Skeletal muscle satellite cell (primary cell): ENCODE measurements at regions not wholly inside any gene's neighbourhood (a gene's known extent, or its start where the extent isn't known, plus 50 kb on each side); places are given as distances from the start of the nearest gene placed in this dataset.

Experiments used
- H3K27me3 ChIP-seq: 2 replicates; pipeline ENCODE4 v1.7.0; 2013; ENCODE audit warnings: low read length; ENCODE audit not compliant: control insufficient read depth, insufficient read depth
- H3K36me3 ChIP-seq: 2 replicates; pipeline ENCODE4 v1.7.0; 2013; ENCODE audit warnings: mild to moderate bottlenecking, control low read depth, low read length; ENCODE audit not compliant: insufficient read depth
- H3K4me1 ChIP-seq: 2 replicates; pipeline ENCODE4 v1.7.0; 2013; ENCODE audit warnings: low read length; ENCODE audit not compliant: control insufficient read depth, insufficient read depth
- H3K4me2 ChIP-seq: 2 replicates; pipeline ENCODE4 v1.7.0; 2013; ENCODE audit warnings: mild to moderate bottlenecking, low read length
- H3K4me3 ChIP-seq: 2 replicates; pipeline ENCODE4 v1.7.0; 2013; ENCODE audit warnings: low read length
- H3K9ac ChIP-seq: 2 replicates; pipeline ENCODE4 v1.7.0; 2013; ENCODE audit warnings: mild to moderate bottlenecking, low read depth, low read length, moderate library complexity
- H3K9me3 ChIP-seq: replicated peaks from 2 replicates; pipeline ENCODE4 v1.7.0; 2013; ENCODE audit warnings: mild to moderate bottlenecking, control low read depth, low read length

DNA sequence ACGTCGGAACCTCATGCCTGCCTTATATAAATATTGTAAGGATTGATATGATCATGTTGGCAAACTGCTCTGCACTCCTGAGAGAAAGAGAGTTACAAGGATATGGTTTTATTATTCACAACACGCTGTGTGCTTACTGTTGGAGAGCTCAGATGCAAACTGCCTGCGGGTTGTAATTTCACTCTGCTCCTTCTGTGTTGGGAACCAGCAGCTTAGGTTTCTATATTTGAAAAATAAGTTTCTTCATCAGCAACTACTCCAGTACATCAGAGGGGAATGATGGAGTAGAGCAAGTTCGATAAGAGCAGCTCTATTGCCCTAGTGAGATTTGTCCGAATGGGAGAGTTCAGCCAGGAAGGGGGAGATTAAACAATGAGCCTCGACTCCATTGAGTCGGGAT is 106.9 kb upstream of the UBL3 start:
- H3K4me1 ChIP-seq, result no peaks in the 10 kb centered on the region
- H3K4me3 ChIP-seq, result no peak overlapping the region
- H3K9ac ChIP-seq, result no peak overlapping the region
- no peaks in the 10 kb centered on the region for H3K36me3 ChIP-seq
- H3K9me3 ChIP-seq, result no peaks in the 10 kb centered on the region
- H3K4me2 ChIP-seq, result no peak overlapping the region
- H3K27me3 ChIP-seq, result peaks cover 63% of the 10 kb centered on the region

DNA sequence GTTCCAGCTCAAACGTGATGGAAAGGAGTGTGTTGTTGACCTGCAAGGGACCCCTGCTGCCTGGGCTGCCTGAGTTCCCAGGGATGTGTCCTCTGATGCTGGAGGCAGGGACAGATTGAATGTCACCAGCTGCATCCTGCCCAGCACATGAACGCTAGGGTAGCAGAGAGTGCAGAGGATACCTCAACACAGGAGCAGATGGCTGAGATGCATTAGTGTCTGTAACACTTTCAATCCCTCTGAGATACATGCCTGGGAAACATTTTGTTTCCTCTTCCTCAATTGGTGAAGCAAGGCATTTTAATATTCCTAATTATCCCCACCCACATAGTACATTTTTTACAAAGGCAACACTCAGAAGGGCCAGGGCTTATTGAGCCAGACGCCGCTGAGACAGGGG is 106.4 kb upstream of the UBL3 start:
- no peak overlapping the region for H3K4me2 ChIP-seq
- H3K4me3 ChIP-seq, result no peak overlapping the region
- H3K36me3 ChIP-seq, result no peaks in the 10 kb centered on the region
- no peaks in the 10 kb centered on the region for H3K9me3 ChIP-seq
- H3K27me3 ChIP-seq, result peaks cover 63% of the 10 kb centered on the region
- no peak overlapping the region for H3K9ac ChIP-seq
- H3K4me1 ChIP-seq, result no peaks in the 10 kb centered on the region

DNA sequence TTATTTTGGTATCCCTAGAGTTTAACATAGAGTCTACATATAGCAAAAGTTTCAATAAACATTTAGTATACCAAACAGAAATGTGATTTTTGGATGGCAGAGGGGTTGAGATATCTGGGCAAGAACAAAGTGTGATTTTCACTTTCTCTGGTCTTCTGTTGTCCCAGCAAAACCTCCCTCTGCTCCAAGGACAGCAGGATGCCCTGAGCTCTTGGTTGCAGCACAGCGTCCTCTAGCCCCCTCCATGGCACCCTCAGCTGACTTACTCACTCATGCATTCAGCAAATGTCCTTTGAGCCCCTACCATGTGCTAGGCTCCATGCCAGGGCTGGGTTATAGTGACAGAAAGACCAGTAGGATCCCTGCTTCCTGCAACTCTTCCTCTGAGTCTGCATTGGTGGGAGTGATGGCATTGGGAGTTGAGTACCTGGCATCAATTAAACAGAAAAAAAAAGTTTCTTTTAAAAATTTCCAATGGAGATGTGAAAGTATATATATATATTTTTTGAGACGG is 104.8 kb upstream of the UBL3 start:
- H3K4me1 ChIP-seq, result no peaks in the 10 kb centered on the region
- H3K27me3 ChIP-seq, result peaks cover 57% of the 10 kb centered on the region
- no peak overlapping the region for H3K4me3 ChIP-seq
- no peaks in the 10 kb centered on the region for H3K9me3 ChIP-seq
- H3K36me3 ChIP-seq, result no peaks in the 10 kb centered on the region
- H3K4me2 ChIP-seq, result no peak overlapping the region
- no peak overlapping the region for H3K9ac ChIP-seq

DNA sequence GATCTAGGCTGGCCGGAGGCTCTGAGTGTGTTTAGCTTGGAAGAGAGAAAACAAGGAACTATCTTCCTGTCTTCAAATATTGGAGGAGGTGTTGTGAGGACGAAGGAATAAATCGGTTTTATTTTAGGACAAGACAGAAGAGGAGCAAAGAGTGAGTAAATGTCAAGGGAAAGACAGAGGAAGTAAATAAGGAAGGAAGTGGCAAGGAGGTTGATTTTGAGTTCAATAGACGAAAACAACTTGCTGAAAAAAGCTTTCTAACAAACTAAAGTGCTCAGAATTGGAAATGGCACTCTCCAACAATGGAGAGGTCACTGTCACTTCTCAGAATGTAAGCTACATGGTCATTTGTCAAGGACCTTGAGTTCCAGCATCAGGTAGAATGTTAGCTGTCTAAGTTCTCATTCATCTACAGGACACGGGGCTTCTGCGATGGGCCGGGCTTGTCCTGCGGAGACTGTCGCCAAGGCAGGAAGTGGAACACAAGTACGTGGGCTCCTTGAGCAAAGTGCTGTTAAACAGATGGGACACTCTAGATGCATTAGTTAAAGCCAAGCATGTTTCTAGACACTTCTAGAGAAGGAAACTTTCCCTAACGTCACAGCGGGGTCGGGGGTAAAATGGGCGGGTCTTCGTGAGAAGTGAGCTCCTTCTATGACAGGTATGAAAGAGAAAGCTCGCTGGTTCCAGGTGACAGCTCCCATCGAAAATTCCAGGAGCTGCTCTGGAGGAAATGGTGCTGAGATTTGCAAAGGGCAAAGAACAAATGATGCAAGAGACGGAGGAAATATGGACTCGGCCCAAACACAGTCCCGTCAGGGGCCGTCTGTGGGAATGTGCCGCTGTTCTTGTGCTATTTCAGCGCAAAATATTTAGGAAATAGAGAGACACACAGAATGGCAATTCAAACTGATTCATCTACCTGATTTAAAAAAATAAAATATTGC is 103.9 kb upstream of the UBL3 start:
- Histone ChIP-seq H3K4me3 (no peak overlapping the region), H3K36me3 (no peaks in the 10 kb centered on the region), H3K9ac (no peak overlapping the region), H3K4me2 (no peak overlapping the region), H3K27me3 (peaks cover 57% of the 10 kb centered on the region), H3K9me3 (no peaks in the 10 kb centered on the region), H3K4me1 (no peaks in the 10 kb centered on the region)

DNA sequence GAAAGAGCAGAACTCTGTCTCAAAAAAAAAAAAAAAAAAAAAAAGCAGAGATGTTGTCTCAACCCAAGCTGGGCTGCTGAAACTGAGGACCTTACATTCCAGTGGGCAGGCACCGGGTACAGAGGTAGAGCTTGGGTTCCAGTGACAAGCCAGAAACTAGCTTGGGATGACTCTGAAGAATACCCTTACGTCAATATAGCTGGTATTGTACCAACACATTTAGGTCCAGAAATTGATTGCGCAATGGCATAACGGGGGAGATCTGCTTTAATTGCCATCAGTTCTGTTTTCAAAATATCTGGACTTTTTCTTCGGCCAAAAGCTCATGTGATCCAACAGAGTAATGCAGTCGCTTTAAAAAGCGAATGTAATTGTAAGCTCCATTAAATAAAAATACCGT is 103.1 kb upstream of the UBL3 start:
- H3K4me3 ChIP-seq, result no peak overlapping the region
- no peaks in the 10 kb centered on the region for H3K36me3 ChIP-seq
- H3K9ac ChIP-seq, result no peak overlapping the region
- peaks cover 55% of the 10 kb centered on the region for H3K27me3 ChIP-seq
- H3K4me1 ChIP-seq, result no peaks in the 10 kb centered on the region
- no peaks in the 10 kb centered on the region for H3K9me3 ChIP-seq
- H3K4me2 ChIP-seq, result no peak overlapping the region

DNA sequence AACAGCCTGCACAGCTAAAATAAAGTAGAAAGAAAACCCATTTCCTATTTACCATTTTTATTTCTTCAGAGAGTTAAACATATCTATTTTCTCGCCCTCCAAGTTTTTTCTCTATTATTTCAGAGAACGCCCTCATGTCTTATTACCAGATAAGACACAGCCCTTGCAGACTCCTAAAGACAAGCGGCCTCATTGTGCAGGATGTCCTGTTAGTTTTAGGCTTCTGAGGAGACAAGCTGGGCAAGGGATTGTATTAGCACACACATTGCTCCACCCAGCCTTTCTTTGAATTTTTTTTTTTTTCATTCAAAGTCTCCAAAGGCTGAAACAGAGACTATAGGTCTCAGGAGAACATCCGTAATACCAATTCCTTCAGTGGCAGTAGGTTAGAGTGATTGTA is 101.8 kb upstream of the UBL3 start:
- Histone ChIP-seq H3K36me3 (no peaks in the 10 kb centered on the region), H3K4me2 (no peak overlapping the region), H3K4me1 (no peaks in the 10 kb centered on the region), H3K9me3 (no peaks in the 10 kb centered on the region), H3K9ac (no peak overlapping the region), H3K27me3 (peaks cover 42% of the 10 kb centered on the region), H3K4me3 (no peak overlapping the region)

DNA sequence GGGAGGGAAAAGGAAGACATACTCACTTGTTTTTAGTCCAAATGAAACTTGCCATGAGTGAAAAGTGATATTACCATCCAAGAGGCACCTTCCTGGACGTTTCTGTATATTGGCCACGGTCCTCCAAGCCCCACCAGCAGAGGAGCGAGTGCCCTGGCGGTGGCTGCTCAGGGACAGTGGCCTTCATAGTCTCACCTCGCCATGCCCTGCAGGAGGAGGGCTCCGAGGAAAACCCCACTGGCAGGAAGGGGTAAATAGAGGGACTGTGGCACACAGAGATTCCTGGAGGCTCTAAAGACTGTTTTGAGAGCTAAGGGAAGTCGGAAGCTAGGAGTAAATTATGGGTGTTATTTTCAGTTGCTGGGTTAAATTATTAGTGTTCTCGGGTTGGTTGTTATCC is 98.4 kb upstream of the UBL3 start:
- no peaks in the 10 kb centered on the region for H3K36me3 ChIP-seq
- no peaks in the 10 kb centered on the region for H3K9me3 ChIP-seq
- H3K4me2 ChIP-seq, result peak overlapping the region; percentile 41
- no peaks in the 10 kb centered on the region for H3K4me1 ChIP-seq
- H3K9ac ChIP-seq, result no peak overlapping the region
- no peak overlapping the region for H3K4me3 ChIP-seq
- H3K27me3 ChIP-seq, result peaks cover 17% of the 10 kb centered on the region

DNA sequence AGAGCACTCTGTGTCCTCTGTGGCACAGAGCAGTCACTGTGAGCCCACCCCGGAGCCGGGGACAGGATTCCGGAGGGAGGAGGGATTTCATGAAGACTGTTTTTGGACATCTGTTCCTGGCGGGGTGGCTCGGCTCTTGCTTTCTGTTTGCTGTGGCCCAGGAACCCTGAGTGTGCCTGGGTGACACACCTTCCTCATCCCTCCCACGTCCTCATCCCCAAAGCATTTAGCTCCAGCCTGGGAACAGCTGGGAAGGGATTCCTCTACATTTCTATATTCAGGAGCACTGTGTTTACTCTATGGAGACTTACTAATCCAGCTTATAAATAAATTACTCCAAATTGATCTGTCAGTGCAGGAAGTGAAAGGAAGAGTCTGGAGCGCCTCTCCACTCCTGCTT is 97.8 kb upstream of the UBL3 start:
- Histone ChIP-seq H3K4me1 (no peaks in the 10 kb centered on the region), H3K9me3 (no peaks in the 10 kb centered on the region), H3K4me2 (peak overlapping the region; percentile 41), H3K4me3 (no peak overlapping the region), H3K27me3 (peaks cover 13% of the 10 kb centered on the region), H3K9ac (no peak overlapping the region), H3K36me3 (no peaks in the 10 kb centered on the region)

DNA sequence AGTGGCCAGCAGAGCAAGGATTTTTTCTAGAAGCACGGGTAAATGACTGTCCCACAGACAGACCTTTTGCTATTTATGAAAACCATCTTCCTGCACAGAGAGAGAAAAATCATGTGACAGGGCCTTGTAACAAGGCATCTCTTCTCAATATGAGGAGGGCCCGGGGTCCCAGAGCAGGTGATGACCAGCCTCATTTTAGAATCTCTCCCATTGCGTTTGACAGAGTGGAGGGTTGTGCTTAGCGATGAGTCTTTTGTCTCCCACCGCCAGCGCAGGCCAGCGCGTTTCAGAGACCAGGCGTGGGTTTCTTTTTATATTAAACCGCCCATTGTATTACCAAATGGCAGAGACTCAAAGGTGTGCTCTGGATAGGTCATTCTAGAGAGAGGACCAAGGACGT is 97.4 kb upstream of the UBL3 start:
- no peak overlapping the region for H3K9ac ChIP-seq
- H3K36me3 ChIP-seq, result no peaks in the 10 kb centered on the region
- peaks cover 11% of the 10 kb centered on the region for H3K27me3 ChIP-seq
- H3K9me3 ChIP-seq, result no peaks in the 10 kb centered on the region
- no peaks in the 10 kb centered on the region for H3K4me1 ChIP-seq
- no peak overlapping the region for H3K4me2 ChIP-seq
- no peak overlapping the region for H3K4me3 ChIP-seq

DNA sequence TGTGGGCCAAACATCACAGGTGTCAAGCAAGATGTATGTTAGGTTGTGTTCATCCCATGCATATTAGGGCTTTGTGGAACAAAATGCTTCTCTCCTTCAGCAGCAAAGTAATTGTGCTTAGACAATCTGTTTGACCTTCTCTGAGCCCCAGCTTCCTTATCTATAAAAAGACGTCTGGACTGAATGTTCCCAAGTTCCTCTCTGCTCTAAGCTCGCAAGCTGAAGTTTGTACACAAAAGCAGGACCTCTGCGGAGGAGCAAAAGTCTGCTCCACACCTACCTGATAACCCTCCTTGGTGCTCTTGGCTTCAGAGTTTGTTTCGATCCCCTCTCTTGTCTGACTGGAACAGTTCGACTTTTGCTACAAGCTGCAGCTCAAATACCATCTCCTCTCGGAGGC is 95.7 kb upstream of the UBL3 start:
- no peak overlapping the region for H3K9ac ChIP-seq
- no peaks in the 10 kb centered on the region for H3K4me1 ChIP-seq
- H3K27me3 ChIP-seq, result peaks cover 19% of the 10 kb centered on the region
- no peak overlapping the region for H3K4me3 ChIP-seq
- H3K36me3 ChIP-seq, result no peaks in the 10 kb centered on the region
- H3K9me3 ChIP-seq, result no peaks in the 10 kb centered on the region
- no peak overlapping the region for H3K4me2 ChIP-seq

DNA sequence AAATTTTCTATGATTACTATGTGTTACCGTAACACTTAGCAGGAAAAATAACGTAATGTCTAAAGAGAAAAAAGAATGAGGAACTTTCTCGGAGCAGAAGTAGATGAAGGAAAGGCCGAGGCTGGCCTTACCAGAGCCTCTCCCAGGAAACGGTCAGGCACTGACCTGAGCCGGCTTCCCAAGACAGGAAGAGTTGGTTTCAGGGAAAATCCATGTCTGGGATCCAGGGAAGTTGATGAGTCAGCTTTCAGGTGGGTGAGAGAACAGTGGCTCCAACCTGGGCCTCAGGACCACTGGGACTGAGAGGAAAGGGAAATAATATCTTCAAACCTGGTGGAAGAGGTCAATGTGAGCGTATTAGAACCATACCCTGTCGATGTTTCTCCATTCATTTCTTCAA is 93.3 kb upstream of the UBL3 start:
- Histone ChIP-seq H3K4me2 (no peak overlapping the region), H3K4me3 (no peak overlapping the region), H3K9ac (no peak overlapping the region), H3K4me1 (no peaks in the 10 kb centered on the region), H3K27me3 (peaks cover 30% of the 10 kb centered on the region), H3K36me3 (no peaks in the 10 kb centered on the region), H3K9me3 (no peaks in the 10 kb centered on the region)

DNA sequence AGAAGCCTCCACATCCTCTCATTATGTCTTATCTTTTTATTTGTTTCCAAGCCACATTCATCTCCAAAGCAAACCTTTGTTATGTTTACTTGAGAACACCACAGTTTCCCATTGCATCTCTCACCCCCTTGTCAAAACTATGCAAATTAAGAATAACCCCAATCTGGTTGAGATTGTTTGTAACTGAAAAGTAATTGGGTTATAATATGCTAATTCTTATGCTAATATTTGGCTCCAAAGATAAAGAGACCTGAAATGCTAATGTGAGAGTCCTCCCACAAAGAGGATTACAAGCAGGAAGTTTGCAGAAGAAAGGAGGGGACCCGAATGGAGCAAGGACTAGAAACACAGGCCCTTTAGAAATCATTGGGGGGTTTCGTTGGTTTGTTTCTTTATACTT is 92.9 kb upstream of the UBL3 start:
- H3K9ac ChIP-seq, result no peak overlapping the region
- H3K36me3 ChIP-seq, result no peaks in the 10 kb centered on the region
- no peaks in the 10 kb centered on the region for H3K9me3 ChIP-seq
- H3K4me2 ChIP-seq, result no peak overlapping the region
- no peaks in the 10 kb centered on the region for H3K4me1 ChIP-seq
- peaks cover 32% of the 10 kb centered on the region for H3K27me3 ChIP-seq
- H3K4me3 ChIP-seq, result no peak overlapping the region
